H1 (cell line): ENCODE measurements at regions not wholly inside any gene's neighbourhood (a gene's known extent, or its start where the extent isn't known, plus 50 kb on each side); places are given as distances from the start of the nearest gene placed in this dataset.

Experiments used
- CTCF ChIA-PET: fragments of 300-600 bp; sonication (Branson Sonifier 250); formaldehyde crosslinking; loops from one replicate; lab custom pipeline; 2021; ENCODE audit not compliant: partially characterized antibody; lab: Charles Lee
- POLR2A ChIA-PET: fragments of 300-600 bp; sonication (Branson Sonifier 250); formaldehyde crosslinking; loops from one replicate; lab custom pipeline; 2021; ENCODE audit warnings: inconsistent platforms; ENCODE audit not compliant: partially characterized antibody; lab: Charles Lee
- DNase-seq, 2 experiments: peaks; one replicate each; pipeline versions ENCODE4 v3.0.0 to v3.0.0-alpha.2; 2010 to 2022; ENCODE audit warnings: low spot score in 2 of 2, low read depth in 1 of 2, mixed read lengths in 1 of 2
- FAIRE-seq: peaks from 2 replicates; lab custom pipeline; 2011; peaks lifted over from hg19 to GRCh38; lab: Jason Lieb, UNC
- H2AFZ ChIP-seq: 2 replicates; pipeline ENCODE4 v1.8.1; 2012; ENCODE audit warnings: low read length, inconsistent platforms
- H2AK5ac ChIP-seq: 2 replicates; pipeline ENCODE4 v1.6.1; 2013; ENCODE audit warnings: low read depth, low read length
- H2BK120ac ChIP-seq: replicated peaks from 2 replicates; pipeline ENCODE3; 2013; ENCODE audit warnings: low read depth, low read length, inconsistent platforms
- H2BK12ac ChIP-seq: 2 replicates; pipeline ENCODE4 v1.6.1; 2013; ENCODE audit warnings: low read depth, low read length
- H2BK15ac ChIP-seq: 2 replicates; pipeline ENCODE4 v1.6.1; 2013; ENCODE audit warnings: low read length
- H2BK20ac ChIP-seq: 2 replicates; pipeline ENCODE4 v1.6.1; 2013; ENCODE audit warnings: low read length
- H2BK5ac ChIP-seq: 2 replicates; pipeline ENCODE4 v1.6.1; 2013; ENCODE audit warnings: low read depth, low read length
- H3K14ac ChIP-seq: 2 replicates; pipeline ENCODE4 v1.6.1; 2013; ENCODE audit warnings: inconsistent platforms; ENCODE audit not compliant: insufficient read length
- H3K18ac ChIP-seq: 2 replicates; pipeline ENCODE4 v1.6.1; 2013; ENCODE audit warnings: low read length; ENCODE audit errors: extremely low read depth
- H3K23ac ChIP-seq: 2 replicates; pipeline ENCODE4 v1.6.1; 2013; ENCODE audit warnings: inconsistent platforms; ENCODE audit not compliant: insufficient read length
- H3K23me2 ChIP-seq: 2 replicates; pipeline ENCODE4 v1.6.1; 2013; ENCODE audit warnings: low read depth, low read length
- H3K27ac ChIP-seq: 2 replicates; pipeline ENCODE4 v1.6.1; 2011; ENCODE audit warnings: low read depth, low read length, inconsistent platforms
- H3K27me3 ChIP-seq, 4 experiments: replicated peaks in 1 of 4; 1 replicate in 1 of 4; 2 replicates in 3 of 4; pipeline versions ENCODE4 v1.6.1 to v1.8.1; 2011 to 2013; ENCODE audit warnings: low read length in 3 of 4, mild to moderate bottlenecking in 3 of 4, inconsistent platforms in 2 of 4, mixed read lengths in 2 of 4, moderate library complexity in 1 of 4; ENCODE audit not compliant: control insufficient read depth in 3 of 4, insufficient read depth in 3 of 4; ENCODE audit errors: extremely low read depth in 1 of 4
- H3K36me3 ChIP-seq, 4 experiments: 2 replicates each; pipeline versions ENCODE4 v1.6.1 to v1.8.1; 2011 to 2013; ENCODE audit warnings: mild to moderate bottlenecking in 4 of 4, low read length in 3 of 4, moderate library complexity in 2 of 4, control low read depth in 1 of 4, inconsistent platforms in 1 of 4; ENCODE audit not compliant: insufficient read depth in 4 of 4, control insufficient read depth in 2 of 4
- H3K4ac ChIP-seq: replicated peaks from 2 replicates; pipeline ENCODE3; 2013; ENCODE audit warnings: low read length, low read depth, mixed read lengths, inconsistent platforms; ENCODE audit not compliant: insufficient read length
- H3K4me1 ChIP-seq, 4 experiments: replicated peaks in 1 of 4; 1 replicate in 1 of 4; 2 replicates in 3 of 4; pipeline versions ENCODE4 v1.6.1 to v1.8.1; 2011 to 2013; ENCODE audit warnings: low read length in 3 of 4, inconsistent platforms in 2 of 4, mixed read lengths in 1 of 4; ENCODE audit not compliant: insufficient read depth in 4 of 4, control insufficient read depth in 3 of 4
- H3K4me2 ChIP-seq, 2 experiments: 2 replicates each; pipeline versions ENCODE4 v1.6.1 to v1.8.1; 2011 to 2013; ENCODE audit warnings: low read depth in 2 of 2, low read length in 2 of 2, control low read depth in 1 of 2, inconsistent platforms in 1 of 2, mild to moderate bottlenecking in 1 of 2; ENCODE audit not compliant: insufficient read depth in 1 of 2
- H3K4me3 ChIP-seq, 4 experiments: fragments of 200-600, 300-600 bp in 1 of 4; sonication (generic), shearing (Covaris generic), sonication (Bioruptor Twin) in 1 of 4; 2 replicates each; pipeline versions ENCODE4 v1.5.1 to v1.8.1; 2011 to 2016; ENCODE audit warnings: low read length in 4 of 4, low read depth in 3 of 4, control low read depth in 2 of 4, inconsistent platforms in 2 of 4, mild to moderate bottlenecking in 2 of 4, mixed read lengths in 1 of 4, moderate library complexity in 1 of 4; ENCODE audit not compliant: insufficient read depth in 2 of 4; ENCODE audit errors: extremely low read depth in 1 of 4
- H3K56ac ChIP-seq: replicated peaks from 2 replicates; pipeline ENCODE3; 2013; ENCODE audit warnings: low read depth, mild to moderate bottlenecking, mixed read lengths, low read length, inconsistent platforms; ENCODE audit not compliant: insufficient read length
- H3K79me1 ChIP-seq: 2 replicates; pipeline ENCODE4 v1.6.1; 2013; ENCODE audit warnings: low read depth, low read length, control low read depth
- H3K79me2 ChIP-seq, 2 experiments: 2 replicates each; pipeline versions ENCODE4 v1.6.1 to v1.8.1; 2012 to 2013; ENCODE audit warnings: low read length in 2 of 2, mild to moderate bottlenecking in 2 of 2, inconsistent platforms in 1 of 2; ENCODE audit not compliant: insufficient read depth in 2 of 2, control insufficient read depth in 1 of 2
- H3K9ac ChIP-seq, 4 experiments: replicated peaks in 1 of 4; 1 replicate in 1 of 4; 2 replicates in 3 of 4; pipeline versions ENCODE4 v1.6.1 to v1.8.1; 2011 to 2013; ENCODE audit warnings: low read depth in 3 of 4, low read length in 3 of 4, control low read depth in 2 of 4, mild to moderate bottlenecking in 2 of 4, moderate library complexity in 2 of 4, inconsistent platforms in 1 of 4; ENCODE audit errors: extremely low read depth in 1 of 4
- H3K9me3 ChIP-seq, 2 experiments: 2 replicates each; pipeline versions ENCODE4 v1.6.1 to v1.8.1; 2012 to 2013; ENCODE audit warnings: mild to moderate bottlenecking in 2 of 2, moderate library complexity in 2 of 2, control low read depth in 1 of 2, inconsistent platforms in 1 of 2, low read depth in 1 of 2, low read length in 1 of 2, mixed read lengths in 1 of 2; ENCODE audit not compliant: insufficient read depth in 2 of 2
- H4K20me1 ChIP-seq, 2 experiments: replicated peaks in 1 of 2; 2 replicates each; pipeline versions ENCODE3 to v1.8.1; 2011 to 2013; ENCODE audit warnings: inconsistent platforms in 2 of 2, low read length in 2 of 2, mild to moderate bottlenecking in 1 of 2; ENCODE audit not compliant: insufficient read depth in 2 of 2, control insufficient read depth in 1 of 2
- H4K5ac ChIP-seq: 2 replicates; pipeline ENCODE4 v1.6.1; 2013; ENCODE audit warnings: low read length, low read depth, mixed read lengths, inconsistent platforms; ENCODE audit not compliant: insufficient read length
- H4K8ac ChIP-seq: 2 replicates; pipeline ENCODE4 v1.8.0; 2013; ENCODE audit warnings: mild to moderate bottlenecking, moderate library complexity, low read length, inconsistent platforms; ENCODE audit not compliant: insufficient read depth; ENCODE audit errors: extremely low read depth
- H4K91ac ChIP-seq: replicated peaks from 2 replicates; pipeline ENCODE3; 2013; ENCODE audit warnings: low read length, mixed read lengths, inconsistent platforms; ENCODE audit not compliant: insufficient read length
- CEBPB ChIP-seq: IDR thresholded peaks from 2 replicates; pipeline ENCODE4 v1.6.1; 2012; ENCODE audit warnings: low read depth, low read length
- POLR2A ChIP-seq, 2 experiments: IDR thresholded peaks; 1 replicate in 1 of 2; 2 replicates in 1 of 2; pipeline ENCODE4 v1.6.1; 2011; ENCODE audit warnings: low read depth in 2 of 2, low read length in 2 of 2, mild to moderate bottlenecking in 2 of 2; ENCODE audit errors: control extremely low read depth in 1 of 2
- RXRA ChIP-seq: IDR thresholded peaks from 2 replicates; pipeline ENCODE4 v1.6.1; 2011; ENCODE audit warnings: low read depth, mild to moderate bottlenecking, low read length, moderate library complexity; ENCODE audit not compliant: insufficient read depth
- TCF12 ChIP-seq: IDR thresholded peaks from 2 replicates; pipeline ENCODE4 v1.6.1; 2011; ENCODE audit warnings: low read depth, mild to moderate bottlenecking, low read length
- WGBS, 2 experiments: shearing (Covaris generic) in 1 of 2; methylation state at CpG; one replicate each; pipeline versions ENCODE4 v1.1.6 to v1.1.7; 2013 to 2015; ENCODE audit warnings: low lambda C conversion rate in 2 of 2, mixed read lengths in 2 of 2, inconsistent platforms in 1 of 2, low coverage in 1 of 2, missing lambda C conversion rate in 1 of 2; ENCODE audit not compliant: insufficient replicate concordance in 2 of 2, insufficient coverage in 1 of 2, insufficient read length in 1 of 2; ENCODE audit errors: extremely low coverage in 1 of 2, missing lambda C conversion rate in 1 of 2; 5-methylcytosine and 5-hydroxymethylcytosine counted together

- Histone ChIP-seq H3K4ac (no peak overlapping the region), H3K36me3 (no peaks in the 10 kb centered on the region), H2BK12ac (no peak overlapping the region), H4K8ac (no peak overlapping the region), H3K9ac (no peak overlapping the region), H4K5ac (no peak overlapping the region), H2BK120ac (no peak overlapping the region), H3K79me1 (no peaks in the 10 kb centered on the region), H2BK20ac (no peak overlapping the region), H3K14ac (no peak overlapping the region), H3K27me3 (no peaks in the 10 kb centered on the region; a peak in 1 of 7 replicates), H2BK15ac (no peak overlapping the region), H3K4me2 (no peak overlapping the region), H3K9me3 (no peaks in the 10 kb centered on the region), H3K23me2 (no peaks in the 10 kb centered on the region), H3K18ac (no peak overlapping the region), H4K91ac (no peak overlapping the region), H2AFZ (no peak overlapping the region), H3K79me2 (no peaks in the 10 kb centered on the region), H3K56ac (no peak overlapping the region), H4K20me1 (peaks cover 0 to 5% of the 10 kb centered on the region in 2 experiments), H3K4me3 (no peak overlapping the region), H3K27ac (no peak overlapping the region), H2BK5ac (no peak overlapping the region), H2AK5ac (no peak overlapping the region), H3K4me1 (no peaks in the 10 kb centered on the region), H3K23ac (no peak overlapping the region)
- POLR2A ChIA-PET: no interaction called here
- DNase-seq (no peak), FAIRE-seq (no peak)
- CTCF ChIA-PET: interaction anchor here (1.0 to 1.3 kb wide), 2 partner anchors 17 to 31 kb away, joined by 3 to 4 read pairs; no protein-coding TSS in a partner anchor
- WGBS, 2 experiments: 98% methylated on average over 6 of the region's 6 CpGs; no CpG with 5 or more reads in 1 of the 2 experiments
- TF ChIP-seq TCF12 (no peak), POLR2A (IDR thresholded peaks at IDR 0.05; ENCODE audit: control extremely low read depth in 1 of 2, low read depth in 2 of 2, low read length in 2 of 2) (no peak), CEBPB (no peak), RXRA (no peak)
Measured at GRCh38 chr9:135173066-135173465, 85.6 kb downstream of the OLFM1 start.
